Inferior parietal cortex (tissue), 1 donor: ENCODE measurements at regions not wholly inside any gene's neighbourhood (a gene's known extent, or its start where the extent isn't known, plus 50 kb on each side); places are given as distances from the start of the nearest gene placed in this dataset.

Experiments used
- DNase-seq: peaks from one replicate; pipeline ENCODE4 v3.0.0-alpha.2; 2016; ENCODE audit errors: extremely low spot score

GRCh38 chr19:28884786-28885476 lies 328.0 kb downstream of the UQCRFS1 start:
- no peak for DNase-seq

GRCh38 chr19:28883241-28883693 lies 329.7 kb downstream of the UQCRFS1 start:
- peak; percentile 31 for DNase-seq

- no peak for DNase-seq
Observed at GRCh38 chr19:28882818-28883217, 330.1 kb downstream of the UQCRFS1 start.

GRCh38 chr19:28881616-28882015 lies 331.3 kb downstream of the UQCRFS1 start:
- no peak for DNase-seq

- no peak for DNase-seq
Observed at GRCh38 chr19:28880735-28881401, 332.1 kb downstream of the UQCRFS1 start.

GRCh38 chr19:28878862-28879566 lies 333.9 kb downstream of the UQCRFS1 start:
- peak; percentile 93 for DNase-seq

- no peak for DNase-seq
Observed at GRCh38 chr19:28876609-28877123, 336.3 kb downstream of the UQCRFS1 start.

GRCh38 chr19:28874742-28875141 lies 338.2 kb downstream of the UQCRFS1 start:
- DNase-seq = no peak

GRCh38 chr19:28873301-28873700 lies 339.6 kb downstream of the UQCRFS1 start:
- no peak for DNase-seq

GRCh38 chr19:28871099-28871725 lies 341.7 kb downstream of the UQCRFS1 start:
- no peak for DNase-seq

- DNase-seq = no peak
Observed at GRCh38 chr19:28869459-28869858, 343.5 kb downstream of the UQCRFS1 start.

GRCh38 chr19:28868836-28869235 lies 344.1 kb downstream of the UQCRFS1 start:
- DNase-seq = no peak

GRCh38 chr19:28867978-28868377 lies 345.0 kb downstream of the UQCRFS1 start:
- DNase-seq = no peak

GRCh38 chr19:28864577-28865042 lies 348.3 kb downstream of the UQCRFS1 start:
- no peak for DNase-seq

- peak; percentile 15 for DNase-seq
Observed at GRCh38 chr19:28864024-28864503, 348.9 kb downstream of the UQCRFS1 start.

GRCh38 chr19:28862238-28862637 lies 350.7 kb downstream of the UQCRFS1 start:
- no peak for DNase-seq

- no peak for DNase-seq
Observed at GRCh38 chr19:28859811-28860210, 353.1 kb downstream of the UQCRFS1 start.

GRCh38 chr19:28858933-28859332 lies 354.0 kb downstream of the UQCRFS1 start:
- no peak for DNase-seq

GRCh38 chr19:28857967-28858366 lies 355.0 kb downstream of the UQCRFS1 start:
- no peak for DNase-seq

GRCh38 chr19:28855216-28855615 lies 357.7 kb downstream of the UQCRFS1 start:
- DNase-seq = no peak

- no peak for DNase-seq
Observed at GRCh38 chr19:28847468-28847867, 365.5 kb downstream of the UQCRFS1 start.
